Frontal cortex (tissue), 3 donors: ENCODE measurements at regions not wholly inside any gene's neighbourhood (a gene's known extent, or its start where the extent isn't known, plus 50 kb on each side); places are given as distances from the start of the nearest gene placed in this dataset.

Experiments
- DNase-seq, 2 donors: peaks; one replicate each; pipeline ENCODE4 v3.0.0; 2012; ENCODE audit warnings: low spot score in 2 of 2
- FAIRE-seq: peaks from 2 replicates; lab custom pipeline; 2012; peaks lifted over from hg19 to GRCh38; lab: Jason Lieb, UNC
- donor health status: control.
- donor health status: control.
- donor health status: control.

- DNase-seq (no peak), FAIRE-seq (no peak)
Measured at GRCh38 chr3:179503152-179503551, 51.9 kb upstream of the GNB4 start.

- DNase-seq (no peak), FAIRE-seq (no peak)
Measured at GRCh38 chr3:179503640-179504039, 52.4 kb upstream of the GNB4 start.

- DNase-seq (no peak), FAIRE-seq (no peak)
Measured at GRCh38 chr3:179504371-179504770, 53.1 kb upstream of the GNB4 start.

GRCh38 chr3:179505534-179505933 lies 54.3 kb upstream of the GNB4 start:
- FAIRE-seq, result no peak
- no peak for DNase-seq

GRCh38 chr3:179506792-179507191 lies 55.5 kb upstream of the GNB4 start:
- DNase-seq (no peak), FAIRE-seq (no peak)

GRCh38 chr3:179509701-179510100 lies 53.0 kb upstream of the ACTL6A start:
- no peak for FAIRE-seq
- no peak for DNase-seq

GRCh38 chr3:179510496-179510895 lies 52.2 kb upstream of the ACTL6A start:
- FAIRE-seq, result no peak
- no peak for DNase-seq

- FAIRE-seq (no peak), DNase-seq (peak in 1 of 2 donors; percentile 24)
Measured at GRCh38 chr3:179512378-179512777, 50.3 kb upstream of the ACTL6A start.
